SHP77 treated with DMSO at 0.1 percent for 48 hours (cell line): ENCODE measurements at regions not wholly inside any gene's neighbourhood (a gene's known extent, or its start where the extent isn't known, plus 50 kb on each side); places are given as distances from the start of the nearest gene placed in this dataset.

Experiments used
- DNase-seq: peaks from one replicate; lab custom pipeline; 2025; lab: John Stamatoyannopoulos, UW

DNA sequence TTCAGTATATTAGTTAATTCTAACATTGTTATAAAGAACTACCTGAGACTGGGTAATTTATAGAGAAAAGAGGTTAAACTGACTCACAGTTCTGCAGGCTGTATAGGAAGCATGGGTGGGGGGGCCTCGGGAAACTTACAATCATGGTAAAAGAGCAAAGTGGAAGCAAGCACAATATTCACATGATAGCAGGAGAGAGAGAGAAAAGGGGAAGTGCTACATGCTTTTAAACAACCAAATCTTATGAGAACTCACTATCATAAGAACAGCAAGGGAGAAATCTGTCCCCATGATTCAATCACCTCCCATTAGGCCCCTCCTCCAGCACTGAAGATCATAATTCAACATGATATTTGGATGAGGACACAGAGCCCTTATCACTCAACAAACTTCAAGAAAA lies 324.9 kb downstream of the ZNF608 start:
- no peak for DNase-seq

DNA sequence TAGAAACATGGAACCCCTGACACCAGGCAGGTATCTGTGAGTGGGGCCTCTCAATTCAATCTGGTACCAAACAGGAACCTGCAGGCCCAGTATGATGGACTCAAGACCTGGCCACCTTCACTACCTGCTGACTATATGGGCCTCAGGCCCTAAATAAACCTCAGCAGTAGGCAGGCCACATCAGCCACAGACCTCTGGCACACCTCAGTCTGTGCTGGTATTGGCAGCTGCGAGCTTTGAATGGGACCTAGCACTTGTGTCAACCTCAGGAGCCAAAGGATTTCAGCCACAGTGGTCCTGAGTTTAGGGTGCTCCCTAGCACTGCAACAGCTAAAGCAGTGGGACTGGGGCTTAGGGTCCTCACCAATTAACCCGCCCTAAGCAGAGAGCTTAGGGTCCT lies 325.5 kb downstream of the ZNF608 start:
- no peak for DNase-seq

DNA sequence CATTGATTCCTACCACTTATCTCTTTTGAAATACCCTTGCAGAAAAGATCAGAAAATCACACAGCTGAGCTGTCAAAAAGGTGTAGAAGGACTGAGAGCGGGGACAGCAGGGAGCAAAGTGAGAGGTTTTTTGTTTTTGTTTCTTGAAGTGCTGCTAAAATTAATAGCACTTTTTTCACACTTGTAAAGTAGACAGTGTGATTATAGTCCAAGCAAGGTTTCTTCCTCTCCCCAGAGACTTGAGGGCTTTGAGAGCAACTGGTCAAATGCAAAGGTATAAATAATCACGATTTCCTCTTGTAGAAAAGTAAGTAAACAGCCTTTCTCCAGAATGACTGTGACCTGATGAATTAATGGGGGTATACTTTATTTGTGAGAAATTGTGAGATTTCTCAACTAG lies 326.9 kb downstream of the ZNF608 start:
- DNase-seq: no peak

DNA sequence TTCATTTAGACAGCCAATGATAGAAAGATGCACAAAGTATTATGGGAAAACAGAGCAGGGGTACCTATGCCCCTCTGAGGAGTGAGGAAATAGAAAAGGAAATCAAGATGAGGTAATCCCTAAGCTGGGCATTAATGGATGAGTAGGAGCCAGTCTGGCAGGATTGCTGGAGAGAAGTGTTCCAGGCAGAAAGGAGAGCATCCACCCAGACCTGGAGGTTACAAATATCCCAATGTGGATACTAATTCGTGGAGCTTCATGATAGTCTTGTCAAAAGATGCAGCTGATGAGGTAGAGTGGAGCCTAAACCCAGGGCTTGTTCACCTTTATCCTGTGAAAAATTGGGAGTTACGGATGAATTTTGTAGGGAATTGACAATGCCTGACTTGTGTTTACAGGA lies 328.0 kb downstream of the ZNF608 start:
- DNase-seq: no peak

DNA sequence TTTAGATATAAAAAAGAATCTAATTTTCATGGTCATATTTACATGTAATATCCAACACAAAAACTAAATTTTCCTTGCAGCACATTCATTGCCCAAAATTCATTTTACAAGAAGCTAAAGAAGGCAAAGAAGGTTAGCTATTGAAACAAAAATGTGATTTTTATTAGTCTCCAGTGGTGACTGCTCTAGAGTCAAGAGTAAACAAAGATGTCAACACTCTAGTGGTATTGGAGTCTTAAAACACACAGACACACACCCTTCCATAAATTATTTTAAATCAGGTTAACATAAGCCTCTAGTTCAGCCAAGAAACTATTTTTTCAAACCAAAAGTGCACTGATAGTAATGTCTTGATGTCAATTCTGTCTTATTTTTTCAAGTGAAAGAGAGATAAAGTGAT lies 329.2 kb downstream of the ZNF608 start:
- no peak for DNase-seq

DNA sequence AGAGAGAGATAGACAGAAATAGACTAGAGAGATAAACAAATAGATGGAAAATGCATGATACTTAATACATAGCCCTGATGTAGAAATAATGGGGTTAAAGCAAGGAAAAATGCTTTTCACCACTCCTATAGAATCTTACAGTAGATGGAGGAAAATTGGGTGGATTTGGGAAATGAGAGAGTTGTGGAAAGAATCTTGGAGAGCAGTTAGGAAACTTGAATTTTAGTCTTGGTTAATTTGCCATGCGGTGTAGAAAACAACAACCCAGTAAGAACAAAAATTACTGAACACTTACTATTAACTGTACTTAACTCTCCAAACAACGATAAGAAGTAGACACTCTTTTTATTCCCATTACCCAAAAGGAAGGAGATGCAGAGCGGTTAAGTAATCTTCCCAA lies 329.8 kb downstream of the ZNF608 start:
- no peak for DNase-seq

DNA sequence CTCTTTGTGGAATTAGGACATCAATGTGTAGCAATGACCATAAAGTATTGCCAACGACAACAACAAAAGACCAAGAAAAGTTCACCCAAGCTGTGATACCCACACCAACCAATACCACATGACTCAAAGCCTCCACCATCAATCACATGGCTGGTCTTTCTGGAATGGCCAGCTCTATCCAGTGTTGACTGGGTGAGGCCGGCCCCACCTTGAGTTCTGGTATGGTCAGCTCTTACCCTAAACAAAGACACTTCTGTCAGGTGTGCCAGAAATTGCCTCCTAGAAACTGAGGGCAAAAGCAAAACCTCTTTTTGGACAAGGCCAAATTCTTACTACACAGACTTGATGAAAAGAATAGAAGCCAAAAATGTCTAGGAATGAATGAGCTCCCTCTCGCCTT lies 331.5 kb downstream of the ZNF608 start:
- no peak for DNase-seq

DNA sequence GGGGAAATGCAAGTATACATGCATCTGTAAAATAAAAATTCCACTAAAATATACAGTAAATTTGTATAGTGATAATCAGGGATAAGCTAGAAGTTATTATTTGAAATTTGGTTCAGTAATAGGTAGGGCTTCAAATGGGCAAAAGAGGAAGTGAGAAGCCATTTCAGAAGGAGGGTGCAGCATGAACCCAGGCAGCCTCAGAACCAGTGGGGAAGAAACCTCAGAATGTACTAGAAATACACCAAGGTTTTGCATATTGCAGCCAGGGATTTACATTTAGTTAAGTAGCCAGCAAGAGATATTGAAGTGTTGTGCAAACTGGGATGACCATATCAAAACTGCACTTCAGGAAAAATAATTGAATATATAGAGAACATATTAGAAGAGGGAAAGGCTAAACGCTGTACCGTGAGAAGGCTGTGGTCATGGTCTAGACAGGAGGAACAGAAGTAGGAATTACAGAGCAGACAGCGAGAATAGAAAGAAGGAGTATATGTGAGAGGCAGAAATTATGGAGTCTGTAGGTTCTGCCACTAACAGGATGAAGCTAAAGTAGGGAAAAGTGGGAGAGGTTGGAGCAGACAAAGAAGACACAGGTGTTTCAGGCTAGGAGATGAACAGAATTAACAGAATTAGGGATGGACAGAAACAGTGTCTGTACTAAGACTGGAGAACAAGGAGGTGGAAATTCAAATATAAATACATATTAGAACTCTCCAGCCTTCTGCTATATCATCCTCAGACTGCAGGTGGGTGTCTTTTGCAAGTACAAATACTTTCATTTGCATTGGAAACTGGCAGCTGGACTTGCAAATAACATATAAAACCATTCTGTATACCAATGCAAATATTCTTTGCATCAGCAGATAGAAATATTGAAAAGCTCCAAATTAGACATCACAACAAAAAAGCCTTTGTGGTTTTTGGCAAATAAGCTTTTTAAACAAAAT lies 335.6 kb downstream of the ZNF608 start:
- no peak for DNase-seq

DNA sequence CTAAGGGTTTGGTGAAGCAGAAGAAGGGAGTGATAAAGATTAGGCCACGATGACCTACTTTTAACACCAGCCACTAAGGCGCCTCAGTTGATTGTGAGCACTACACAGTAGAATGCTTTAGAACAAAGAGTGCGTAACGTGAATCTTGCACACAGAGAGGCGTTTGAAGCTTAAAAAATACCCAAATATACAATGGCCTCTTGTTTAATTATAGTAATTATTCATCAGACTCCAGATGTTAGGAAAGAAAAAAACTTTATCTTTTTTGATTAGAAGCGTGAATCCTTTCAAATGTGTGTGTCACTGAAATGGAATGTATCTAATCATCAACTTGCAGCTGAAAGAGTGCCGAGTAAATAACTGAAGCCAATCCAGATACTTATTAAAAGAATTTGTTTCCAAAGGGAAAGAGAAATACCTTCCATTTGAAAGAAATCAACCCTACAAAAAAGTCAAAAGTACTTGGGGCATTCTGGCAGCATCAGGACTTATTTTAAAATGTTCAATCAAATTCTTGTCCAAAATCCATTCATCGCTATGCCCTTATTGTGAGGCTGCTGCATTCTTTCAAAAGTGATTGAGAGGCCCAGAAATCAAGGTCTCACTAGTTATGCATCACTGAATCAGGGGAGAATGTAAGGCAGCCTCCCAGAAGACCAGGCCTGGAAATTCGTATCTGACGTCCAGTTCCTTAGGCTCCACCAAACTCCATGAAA lies 337.5 kb downstream of the ZNF608 start:
- no peak for DNase-seq

DNA sequence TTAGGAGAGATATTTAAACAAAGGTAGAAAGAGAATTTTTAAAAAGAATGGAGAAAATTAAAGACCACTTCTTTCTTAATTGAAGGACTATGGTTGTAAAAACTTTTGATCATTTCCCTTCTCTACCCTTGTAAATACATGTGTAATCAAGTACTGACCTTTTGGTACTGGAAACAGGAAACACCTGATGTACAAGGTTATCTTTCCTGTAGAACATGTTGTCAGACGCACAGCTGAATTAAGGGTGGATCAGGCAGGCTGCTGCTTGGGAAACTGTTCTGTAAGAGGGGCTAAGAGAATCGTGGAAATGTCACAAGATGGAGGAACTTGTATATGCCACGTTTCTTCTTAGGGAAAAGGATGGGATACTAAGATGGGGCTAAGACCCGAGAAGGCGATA lies 341.6 kb downstream of the ZNF608 start:
- DNase-seq: no peak

DNA sequence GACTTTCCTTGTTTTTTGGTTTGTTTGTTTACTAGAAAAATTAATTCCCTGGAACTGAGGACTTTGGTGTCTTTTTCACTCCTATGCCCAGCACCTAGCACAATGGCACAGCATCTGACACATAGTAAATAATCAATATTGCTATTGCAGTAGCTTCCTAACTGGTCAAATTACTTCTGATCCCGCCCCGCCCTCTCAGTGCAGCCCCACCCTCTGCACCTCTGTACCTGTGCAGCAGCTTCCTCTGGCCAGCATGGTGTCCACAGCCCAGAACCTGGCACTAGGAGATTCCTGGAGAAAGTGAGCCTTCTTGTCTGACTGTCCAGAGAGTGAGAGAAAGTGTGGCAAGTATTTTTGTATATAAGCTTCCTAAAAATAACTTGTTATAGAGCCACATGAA lies 343.2 kb downstream of the ZNF608 start:
- no peak for DNase-seq

DNA sequence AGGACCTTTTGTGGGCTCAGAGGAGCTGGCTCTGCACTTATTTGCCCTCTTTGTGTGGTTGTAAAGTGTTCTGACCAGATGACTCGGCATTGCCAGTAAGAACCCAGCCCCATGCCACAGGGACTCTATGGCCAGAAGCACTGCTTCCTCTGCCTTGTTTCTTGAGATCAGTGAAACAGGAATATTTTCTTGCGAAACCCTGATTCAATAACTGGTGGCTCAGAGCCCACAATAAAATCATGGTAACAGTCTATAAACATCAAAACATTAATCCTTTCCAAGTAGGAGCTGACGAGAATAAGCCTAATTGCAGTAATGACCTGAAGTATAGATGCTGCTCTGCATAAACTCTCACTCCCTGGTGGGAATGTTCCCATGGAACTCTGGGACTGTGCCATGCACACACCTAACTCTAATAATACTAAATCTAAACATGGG lies 344.3 kb downstream of the ZNF608 start:
- DNase-seq: no peak

DNA sequence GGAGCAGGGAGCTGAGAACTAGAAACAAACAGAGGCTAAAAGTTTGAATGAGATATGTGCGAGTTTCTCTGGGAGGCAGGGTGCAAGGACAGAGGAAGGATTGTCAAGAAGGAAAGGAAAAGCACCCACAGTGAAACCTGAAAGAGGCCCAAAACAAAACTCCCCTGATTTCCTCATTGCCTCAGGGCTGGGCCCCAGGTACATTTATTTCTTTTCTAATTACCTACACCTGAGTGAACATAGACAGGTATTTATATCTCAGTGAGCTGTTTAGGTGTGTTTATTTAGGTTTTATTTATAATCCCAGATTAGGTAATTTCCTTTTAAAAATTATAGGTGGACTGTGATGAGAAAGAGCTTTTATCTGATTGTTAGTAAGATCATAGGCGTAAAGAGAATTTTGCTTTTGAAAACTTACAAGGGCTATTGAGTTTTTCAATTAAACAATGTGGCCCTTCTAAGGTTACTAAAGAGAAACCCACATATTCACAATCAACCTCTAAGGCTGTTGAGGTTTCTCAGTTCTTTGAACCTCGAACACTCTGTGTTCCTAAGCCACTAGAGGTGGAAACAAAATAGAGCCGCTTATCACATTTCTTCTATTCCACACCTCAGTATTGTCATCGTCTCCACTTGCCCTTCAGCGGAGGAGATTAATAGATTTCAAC lies 344.8 kb downstream of the ZNF608 start:
- no peak for DNase-seq

DNA sequence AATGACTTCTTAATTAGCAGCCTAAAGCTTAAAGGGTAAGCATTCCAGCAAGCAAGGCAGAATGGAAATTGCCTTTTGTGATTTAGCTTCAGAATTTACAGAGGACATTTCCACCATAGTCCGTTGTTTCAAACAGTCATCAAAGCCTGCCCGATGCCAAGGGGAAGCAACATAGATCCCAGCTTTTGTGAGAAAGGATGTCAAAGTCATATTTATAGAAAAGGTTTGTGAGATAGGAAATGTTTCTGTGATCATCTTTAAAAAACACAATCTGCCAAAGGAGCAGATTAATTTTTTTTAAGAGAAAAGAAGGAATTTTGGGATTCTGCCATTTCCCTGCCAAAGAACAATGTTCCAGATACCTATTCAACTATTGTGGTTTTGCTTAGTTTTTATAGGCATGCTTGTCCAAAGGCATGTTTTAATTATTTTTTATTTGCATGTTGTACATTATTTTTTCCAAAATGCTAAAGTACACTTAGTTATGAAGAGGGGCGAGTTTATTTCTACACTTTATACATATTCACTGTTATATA lies 346.9 kb downstream of the ZNF608 start:
- no peak for DNase-seq

DNA sequence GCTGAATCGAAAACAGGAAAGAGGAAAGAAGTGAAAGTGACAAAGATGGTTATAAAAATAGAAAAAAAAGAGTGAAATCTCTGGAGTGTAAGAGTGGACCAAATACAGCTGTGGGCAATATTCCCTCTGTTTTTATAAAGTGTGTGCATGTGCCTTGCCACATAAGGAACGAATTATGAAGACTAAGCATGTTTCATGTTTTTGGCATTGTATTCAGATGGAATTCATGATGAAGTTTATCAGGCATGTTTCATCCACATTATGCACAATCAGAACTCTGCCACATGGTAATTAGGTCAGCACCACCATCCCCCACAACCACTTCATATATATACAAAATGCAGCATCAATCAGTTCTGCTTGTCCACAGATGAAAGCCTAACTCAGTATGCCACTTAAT lies 348.0 kb downstream of the ZNF608 start:
- no peak for DNase-seq

DNA sequence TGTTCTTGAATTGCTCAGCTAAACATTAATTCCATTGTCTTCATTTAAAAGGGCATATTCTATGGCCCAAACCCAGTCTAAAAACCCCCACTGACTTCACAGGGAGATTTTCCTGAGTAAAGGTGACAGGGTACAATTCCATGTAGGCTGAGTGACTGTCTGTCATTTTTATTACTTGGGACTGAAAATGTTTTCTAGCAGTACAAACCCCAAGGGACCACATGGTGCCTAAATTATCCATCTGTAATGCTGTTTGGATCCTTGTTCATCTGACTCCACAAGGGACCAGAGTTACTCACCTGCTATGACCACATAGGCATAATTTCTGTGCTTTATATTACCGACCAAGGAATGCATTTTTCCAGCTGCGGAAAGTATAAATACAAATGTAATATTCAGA lies 349.1 kb downstream of the ZNF608 start:
- no peak for DNase-seq

DNA sequence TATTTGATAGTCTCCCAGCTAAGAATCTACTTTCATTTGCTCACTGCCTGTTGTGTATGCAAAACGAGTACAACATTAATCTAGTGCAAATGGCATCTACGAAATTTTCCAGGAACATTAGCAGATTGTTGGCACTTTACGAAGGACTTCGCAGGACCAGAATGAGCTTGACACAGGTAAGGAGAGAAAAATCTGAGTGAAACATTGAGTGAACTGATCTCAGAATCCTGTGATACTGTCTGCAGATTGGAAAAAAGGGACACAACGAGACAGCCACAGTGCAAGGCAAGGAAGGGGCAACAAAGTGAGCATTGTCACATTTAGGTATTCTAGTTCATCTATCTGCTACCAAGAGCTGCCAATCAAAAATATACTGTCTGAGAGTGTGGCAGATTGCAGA lies 350.5 kb downstream of the ZNF608 start:
- DNase-seq: no peak

DNA sequence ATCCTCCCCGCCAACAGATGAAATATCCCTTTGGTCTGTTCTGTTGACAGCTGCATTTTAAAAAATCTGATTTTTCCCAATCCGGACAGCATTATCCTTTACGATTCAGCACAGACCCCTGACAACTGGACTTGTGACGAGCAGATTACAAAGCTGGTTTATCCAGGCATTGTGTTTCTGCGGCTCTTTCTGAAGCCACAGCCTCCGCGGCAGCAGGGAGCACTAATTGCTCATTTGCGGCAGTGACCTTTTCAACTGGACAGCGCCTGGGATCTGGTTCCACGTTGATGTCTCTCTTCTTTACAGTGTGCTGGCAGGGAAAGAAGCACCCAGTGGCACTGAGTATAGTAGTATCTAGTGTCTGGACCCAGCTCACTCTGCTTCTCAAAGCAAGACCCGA lies 351.2 kb downstream of the ZNF608 start:
- peak; percentile 68 for DNase-seq

DNA sequence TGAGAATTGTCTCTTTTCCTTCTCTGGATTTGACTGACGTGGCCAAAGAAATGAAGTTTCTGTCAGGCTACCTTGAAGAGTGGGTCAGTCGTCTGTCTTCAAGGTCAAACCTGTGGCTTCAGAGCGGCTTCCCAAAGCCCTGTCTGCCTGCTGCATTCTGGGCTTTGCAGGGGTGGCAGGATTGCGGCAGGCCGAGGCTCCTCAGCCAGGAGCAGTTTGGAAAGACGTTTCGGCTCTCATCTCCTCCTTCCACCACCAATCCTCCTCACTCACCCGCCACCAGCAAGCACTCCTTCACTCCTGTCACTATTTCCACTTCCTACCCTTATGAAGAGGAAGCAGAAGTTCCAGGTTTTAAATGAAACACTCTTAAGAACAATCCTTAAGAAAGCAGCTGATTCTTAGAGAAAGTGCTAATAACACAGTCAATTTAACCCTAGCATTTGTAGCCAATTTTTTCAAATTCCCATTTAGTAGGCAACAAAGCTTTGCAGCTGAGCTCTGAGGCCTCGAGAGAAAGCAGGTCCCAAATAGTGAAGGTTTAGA lies 351.7 kb downstream of the ZNF608 start:
- no peak for DNase-seq

DNA sequence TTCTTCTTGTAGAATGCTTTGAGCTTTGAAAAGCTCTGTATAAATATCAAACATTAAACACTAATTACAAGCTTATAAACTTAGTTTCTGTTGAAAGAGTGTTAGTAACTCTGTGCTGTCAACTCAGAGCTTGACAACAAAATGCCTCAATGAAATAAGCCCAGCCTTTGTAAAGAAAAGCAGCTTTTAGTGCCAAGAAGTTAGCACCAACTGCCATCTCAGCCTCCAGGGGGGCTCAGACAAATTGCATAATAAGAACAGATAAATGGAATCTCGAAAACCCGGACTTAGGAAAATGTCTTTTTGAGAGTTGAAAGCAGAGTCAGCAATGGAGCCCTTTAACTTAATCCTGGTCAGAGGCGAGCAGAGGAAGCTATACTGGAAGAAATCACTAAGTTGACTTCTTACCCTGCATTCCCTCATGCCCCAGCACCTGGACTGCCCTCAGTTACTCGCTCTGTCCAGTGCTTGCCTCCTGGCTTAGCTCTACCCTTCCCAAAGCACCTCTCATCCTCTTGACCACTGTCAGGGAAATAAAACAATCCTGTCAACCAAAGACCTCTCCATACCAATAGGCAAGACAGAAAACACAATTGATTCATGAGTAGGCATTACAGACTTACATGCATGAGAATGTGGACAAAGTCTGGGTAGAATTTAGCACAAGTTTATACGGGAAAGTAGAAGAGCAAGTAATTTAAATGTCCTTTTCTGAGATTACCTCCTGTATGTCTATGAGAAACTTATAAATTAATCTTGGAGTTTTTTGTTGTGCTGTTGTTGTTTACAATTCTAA lies 352.7 kb downstream of the ZNF608 start:
- peak; percentile 37 for DNase-seq

DNA sequence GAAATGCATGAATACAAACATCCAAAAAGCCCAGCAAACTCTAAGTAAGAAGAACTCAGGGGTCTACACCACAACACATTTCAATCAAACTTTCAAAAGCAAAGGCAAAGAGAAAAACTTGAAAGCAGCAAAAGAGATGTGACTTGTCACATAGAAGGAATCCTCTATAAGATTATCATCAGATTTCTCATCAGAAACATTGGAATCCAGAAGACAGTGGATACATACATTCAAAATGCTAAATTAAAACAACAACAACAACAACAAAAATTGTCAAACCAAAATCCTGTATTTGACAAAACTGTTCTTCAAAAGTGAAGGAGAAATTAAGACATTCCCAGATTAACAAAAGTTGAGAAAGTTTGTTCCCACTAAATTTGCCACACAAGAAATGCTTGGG lies 362.7 kb downstream of the ZNF608 start:
- no peak for DNase-seq
